ENCODE measurements at regions not wholly inside any gene's neighbourhood (a gene's known extent, or its start where the extent isn't known, plus 50 kb on each side); places are given as distances from the start of the nearest gene placed in this dataset.

DNA sequence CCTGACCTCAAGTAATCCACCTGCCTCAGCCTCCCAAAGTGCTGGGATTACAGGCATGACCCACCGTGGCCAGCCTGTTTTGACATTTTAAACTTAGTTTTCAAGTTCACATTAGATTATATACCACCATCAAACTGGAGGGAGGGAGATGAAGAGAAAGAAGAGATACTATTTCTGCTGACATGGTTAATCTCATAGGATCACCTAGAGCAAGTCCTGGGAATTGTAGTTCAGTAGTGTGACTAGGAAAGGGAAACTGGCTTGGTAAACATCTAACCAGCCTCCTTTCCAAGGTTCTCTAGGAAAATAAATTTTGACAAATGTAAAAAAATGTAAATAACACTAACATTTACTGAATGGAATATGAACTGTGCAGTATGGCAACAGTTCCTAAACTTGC, 120.5 kb upstream of the ASCC3 start:
- TF ChIP-seq, protein P1, sequence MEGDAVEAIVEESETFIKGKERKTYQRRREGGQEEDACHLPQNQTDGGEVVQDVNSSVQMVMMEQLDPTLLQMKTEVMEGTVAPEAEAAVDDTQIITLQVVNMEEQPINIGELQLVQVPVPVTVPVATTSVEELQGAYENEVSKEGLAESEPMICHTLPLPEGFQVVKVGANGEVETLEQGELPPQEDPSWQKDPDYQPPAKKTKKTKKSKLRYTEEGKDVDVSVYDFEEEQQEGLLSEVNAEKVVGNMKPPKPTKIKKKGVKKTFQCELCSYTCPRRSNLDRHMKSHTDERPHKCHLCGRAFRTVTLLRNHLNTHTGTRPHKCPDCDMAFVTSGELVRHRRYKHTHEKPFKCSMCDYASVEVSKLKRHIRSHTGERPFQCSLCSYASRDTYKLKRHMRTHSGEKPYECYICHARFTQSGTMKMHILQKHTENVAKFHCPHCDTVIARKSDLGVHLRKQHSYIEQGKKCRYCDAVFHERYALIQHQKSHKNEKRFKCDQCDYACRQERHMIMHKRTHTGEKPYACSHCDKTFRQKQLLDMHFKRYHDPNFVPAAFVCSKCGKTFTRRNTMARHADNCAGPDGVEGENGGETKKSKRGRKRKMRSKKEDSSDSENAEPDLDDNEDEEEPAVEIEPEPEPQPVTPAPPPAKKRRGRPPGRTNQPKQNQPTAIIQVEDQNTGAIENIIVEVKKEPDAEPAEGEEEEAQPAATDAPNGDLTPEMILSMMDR (IDR thresholded peaks at IDR 0.05): no peak
- TF ChIP-seq POLR2A (IDR thresholded peaks at IDR 0.05): no peak
- TF ChIP-seq POLR2AphosphoS5 (IDR thresholded peaks at IDR 0.05): no peak
- TF ChIP-seq EP300 (IDR thresholded peaks at IDR 0.05): no peak
